Erythroblast (primary cell): ENCODE measurements at regions not wholly inside any gene's neighbourhood (a gene's known extent, or its start where the extent isn't known, plus 50 kb on each side); places are given as distances from the start of the nearest gene placed in this dataset.

Source experiments
- GATA1 ChIP-seq: IDR thresholded peaks from 2 replicates; pipeline ENCODE4 v1.6.1; 2011; ENCODE audit warnings: low read depth, mild to moderate bottlenecking, control low read depth, low read length, moderate library complexity
- POLR2A ChIP-seq: IDR thresholded peaks from 2 replicates; pipeline ENCODE4 v1.6.1; 2011; ENCODE audit warnings: mild to moderate bottlenecking, low read length

- TF ChIP-seq POLR2A (no peak), GATA1 (no peak)
These were observed 128.4 kb upstream of the ADGRF1 start for GRCh38 chr6:47170617-47170947.
